Lung (tissue), 11 donors: ENCODE measurements at regions not wholly inside any gene's neighbourhood (a gene's known extent, or its start where the extent isn't known, plus 50 kb on each side); places are given as distances from the start of the nearest gene placed in this dataset.

Experiments
- ATAC-seq: fragments of 200-7000 bp; cut with Tn5 transposase; one replicate; pipeline ENCODE4 v1.9.1; 2020; ENCODE audit warnings: moderate number of reproducible peaks; ENCODE audit not compliant: insufficient read depth, low FRiP score
- DNase-seq, 3 donors: peaks; one replicate each; pipeline ENCODE4 v3.0.0-alpha.2; 2013 to 2017
- H3K27ac ChIP-seq, 2 donors: one replicate each; pipeline ENCODE4 v1.5.1; 2013; ENCODE audit warnings: mild to moderate bottlenecking in 2 of 2, moderate library complexity in 2 of 2, control low read depth in 1 of 2, inconsistent platforms in 1 of 2, low read depth in 1 of 2, low read length in 1 of 2
- H3K27me3 ChIP-seq, 3 donors: one replicate each; pipeline ENCODE4 v1.5.1; 2013; ENCODE audit warnings: low read length in 2 of 3; ENCODE audit not compliant: control insufficient read depth in 3 of 3, insufficient read depth in 3 of 3
- H3K36me3 ChIP-seq, 4 donors: one replicate each; pipeline ENCODE4 v1.5.1; 2013; ENCODE audit warnings: low read length in 4 of 4, mild to moderate bottlenecking in 1 of 4, moderate library complexity in 1 of 4; ENCODE audit not compliant: control insufficient read depth in 4 of 4, insufficient read depth in 4 of 4
- H3K4me1 ChIP-seq, 5 donors: one replicate each; pipeline ENCODE4 v1.5.1; 2013; ENCODE audit warnings: low read length in 5 of 5, mild to moderate bottlenecking in 2 of 5, moderate library complexity in 1 of 5; ENCODE audit not compliant: control insufficient read depth in 5 of 5, insufficient read depth in 5 of 5
- H3K4me3 ChIP-seq: one replicate; pipeline ENCODE4 v1.5.1; 2013; ENCODE audit warnings: mild to moderate bottlenecking, control low read depth, moderate library complexity
- H3K9ac ChIP-seq, 2 donors: one replicate each; pipeline ENCODE4 v1.5.1; 2013; ENCODE audit warnings: low read length in 2 of 2, control low read depth in 1 of 2; ENCODE audit not compliant: insufficient read depth in 1 of 2
- H3K9me3 ChIP-seq, 4 donors: one replicate each; pipeline ENCODE4 v1.5.1; 2013; ENCODE audit warnings: low read length in 3 of 4, mild to moderate bottlenecking in 1 of 4, moderate library complexity in 1 of 4; ENCODE audit not compliant: control insufficient read depth in 4 of 4, insufficient read depth in 3 of 4
- WGBS, 2 donors: extraction: QIAGEN DNeasy Blood & Tissue Kit; methylation state at CpG; one replicate each; pipeline ENCODE4 v1.1.7; 2013; 5-methylcytosine and 5-hydroxymethylcytosine counted together
- TF ChIP-seq, protein P1 (sequence below): IDR thresholded peaks from 2 replicates; pipeline ENCODE4 v1.5.1; 2012; ENCODE audit warnings: mild to moderate bottlenecking; ENCODE audit errors: control extremely low read depth, extremely low read depth
- donor health status: control.
- donor health status: control.
- donor health status: Bipolar disorder and iron deficiency.
- donor health status: healthy.
- donor health status: DM: yes; HTN: yes; CAD: no.

- H3K27ac ChIP-seq: no peak overlapping the region
- ATAC-seq: no peak
- TF ChIP-seq, protein P1, sequence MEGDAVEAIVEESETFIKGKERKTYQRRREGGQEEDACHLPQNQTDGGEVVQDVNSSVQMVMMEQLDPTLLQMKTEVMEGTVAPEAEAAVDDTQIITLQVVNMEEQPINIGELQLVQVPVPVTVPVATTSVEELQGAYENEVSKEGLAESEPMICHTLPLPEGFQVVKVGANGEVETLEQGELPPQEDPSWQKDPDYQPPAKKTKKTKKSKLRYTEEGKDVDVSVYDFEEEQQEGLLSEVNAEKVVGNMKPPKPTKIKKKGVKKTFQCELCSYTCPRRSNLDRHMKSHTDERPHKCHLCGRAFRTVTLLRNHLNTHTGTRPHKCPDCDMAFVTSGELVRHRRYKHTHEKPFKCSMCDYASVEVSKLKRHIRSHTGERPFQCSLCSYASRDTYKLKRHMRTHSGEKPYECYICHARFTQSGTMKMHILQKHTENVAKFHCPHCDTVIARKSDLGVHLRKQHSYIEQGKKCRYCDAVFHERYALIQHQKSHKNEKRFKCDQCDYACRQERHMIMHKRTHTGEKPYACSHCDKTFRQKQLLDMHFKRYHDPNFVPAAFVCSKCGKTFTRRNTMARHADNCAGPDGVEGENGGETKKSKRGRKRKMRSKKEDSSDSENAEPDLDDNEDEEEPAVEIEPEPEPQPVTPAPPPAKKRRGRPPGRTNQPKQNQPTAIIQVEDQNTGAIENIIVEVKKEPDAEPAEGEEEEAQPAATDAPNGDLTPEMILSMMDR: no peak
- H3K27me3 ChIP-seq: no peaks in the 10 kb centered on the region
- no peaks in the 10 kb centered on the region for H3K36me3 ChIP-seq
- DNase-seq: no peak
- WGBS, 2 donors: 90 to 93% methylated on average over 3 of the region's 3 CpGs
- H3K9ac ChIP-seq: no peak overlapping the region
- H3K4me1 ChIP-seq: no peaks in the 10 kb centered on the region
- H3K4me3 ChIP-seq: no peak overlapping the region
- H3K9me3 ChIP-seq: no peaks in the 10 kb centered on the region
Observed at GRCh38 chr1:220344745-220345144, 72.5 kb upstream of the RAB3GAP2 start.

DNA sequence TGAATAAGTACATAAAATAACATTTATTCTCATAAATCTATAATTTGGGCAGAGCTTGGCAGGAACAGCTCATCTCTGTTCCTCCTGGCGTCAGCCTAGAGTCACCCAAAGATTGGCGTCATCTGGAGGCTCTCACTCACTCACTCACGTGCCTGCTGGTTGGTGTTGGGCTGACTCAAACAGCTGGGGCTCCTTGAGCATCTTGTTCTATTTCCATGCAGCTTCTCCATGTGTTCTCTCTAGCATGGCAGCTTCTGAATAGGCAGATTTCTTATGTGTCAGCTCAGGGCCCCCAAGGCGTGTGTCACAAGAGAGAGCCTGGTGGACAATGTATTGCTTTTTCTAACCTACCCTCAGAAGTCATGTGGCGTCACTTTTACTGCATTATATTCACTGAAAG lies 70.6 kb upstream of the RAB3GAP2 start:
- DNase-seq (no peak), ATAC-seq (no peak)
- H3K4me3 ChIP-seq: no peak overlapping the region
- no peaks in the 10 kb centered on the region for H3K27me3 ChIP-seq
- H3K9ac ChIP-seq: no peak overlapping the region
- TF ChIP-seq, protein P1: no peak
- no peaks in the 10 kb centered on the region for H3K4me1 ChIP-seq
- WGBS, 2 donors: 92 to 96% methylated on average over 5 of the region's 5 CpGs
- no peak overlapping the region for H3K27ac ChIP-seq
- H3K9me3 ChIP-seq: no peaks in the 10 kb centered on the region
- H3K36me3 ChIP-seq: no peaks in the 10 kb centered on the region

DNA sequence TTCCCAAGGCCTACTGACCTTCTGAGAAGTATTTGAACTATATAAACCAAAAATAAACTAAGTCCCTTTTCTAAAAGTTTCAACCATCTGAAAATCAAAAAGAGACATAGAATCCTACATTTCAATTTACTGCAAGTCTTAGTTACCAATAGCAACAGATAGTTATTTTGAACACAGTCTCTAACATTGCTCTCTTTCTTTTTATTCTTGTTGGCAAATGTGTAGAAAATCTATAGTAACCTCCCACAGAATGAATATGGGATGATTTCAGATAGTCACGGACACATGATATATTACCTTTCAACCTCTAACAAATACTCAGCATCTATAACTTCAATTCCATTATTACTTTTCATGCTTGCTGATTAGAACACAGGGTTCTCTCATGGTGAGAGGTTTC lies 68.9 kb upstream of the RAB3GAP2 start:
- ATAC-seq (no peak), DNase-seq (peak in 1 of 3 donors; percentile 2)
- Histone ChIP-seq H3K4me1 (no peaks in the 10 kb centered on the region), H3K27me3 (no peaks in the 10 kb centered on the region), H3K27ac (no peak overlapping the region), H3K4me3 (no peak overlapping the region), H3K36me3 (no peaks in the 10 kb centered on the region), H3K9ac (no peak overlapping the region), H3K9me3 (no peaks in the 10 kb centered on the region)
- TF ChIP-seq, protein P1: no peak
- 87% methylated on average over 1 of the region's 1 CpG for WGBS, 2 donors

- no peak overlapping the region for H3K4me3 ChIP-seq
- H3K9me3 ChIP-seq: no peaks in the 10 kb centered on the region
- H3K4me1 ChIP-seq: no peaks in the 10 kb centered on the region
- no peak overlapping the region for H3K9ac ChIP-seq
- DNase-seq: no peak
- no peaks in the 10 kb centered on the region for H3K27me3 ChIP-seq
- no peak for ATAC-seq
- no peak overlapping the region for H3K27ac ChIP-seq
- TF ChIP-seq, protein P1: no peak
- no peaks in the 10 kb centered on the region for H3K36me3 ChIP-seq
- WGBS, 2 donors: 94 to 96% methylated on average over 1 of the region's 1 CpG
Observed at GRCh38 chr1:220339581-220339980, 67.3 kb upstream of the RAB3GAP2 start.
